ENCODE measurements at regions not wholly inside any gene's neighbourhood (a gene's known extent, or its start where the extent isn't known, plus 50 kb on each side); places are given as distances from the start of the nearest gene placed in this dataset.

DNA sequence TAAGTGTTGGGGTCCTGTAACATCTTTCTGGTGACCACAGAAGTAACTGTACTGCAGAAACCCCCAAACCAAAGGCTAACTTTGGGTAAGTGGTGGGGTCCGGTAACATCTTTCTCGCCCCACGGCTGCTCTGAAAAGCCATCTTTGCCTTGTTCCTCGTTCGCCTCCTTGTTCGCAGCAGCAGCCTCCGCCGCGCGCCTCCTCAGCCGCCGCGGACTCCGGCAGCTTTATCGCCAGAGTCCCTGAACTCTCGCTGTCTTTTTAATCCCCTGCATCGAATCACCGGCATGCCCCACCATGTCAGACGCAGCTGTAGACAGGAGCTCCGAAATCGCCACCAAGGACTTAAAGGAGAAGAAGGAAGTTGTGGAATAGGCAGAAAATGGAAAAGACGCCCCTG, 316.8 kb downstream of the TUSC7 start:
- TF ChIP-seq, protein P1, sequence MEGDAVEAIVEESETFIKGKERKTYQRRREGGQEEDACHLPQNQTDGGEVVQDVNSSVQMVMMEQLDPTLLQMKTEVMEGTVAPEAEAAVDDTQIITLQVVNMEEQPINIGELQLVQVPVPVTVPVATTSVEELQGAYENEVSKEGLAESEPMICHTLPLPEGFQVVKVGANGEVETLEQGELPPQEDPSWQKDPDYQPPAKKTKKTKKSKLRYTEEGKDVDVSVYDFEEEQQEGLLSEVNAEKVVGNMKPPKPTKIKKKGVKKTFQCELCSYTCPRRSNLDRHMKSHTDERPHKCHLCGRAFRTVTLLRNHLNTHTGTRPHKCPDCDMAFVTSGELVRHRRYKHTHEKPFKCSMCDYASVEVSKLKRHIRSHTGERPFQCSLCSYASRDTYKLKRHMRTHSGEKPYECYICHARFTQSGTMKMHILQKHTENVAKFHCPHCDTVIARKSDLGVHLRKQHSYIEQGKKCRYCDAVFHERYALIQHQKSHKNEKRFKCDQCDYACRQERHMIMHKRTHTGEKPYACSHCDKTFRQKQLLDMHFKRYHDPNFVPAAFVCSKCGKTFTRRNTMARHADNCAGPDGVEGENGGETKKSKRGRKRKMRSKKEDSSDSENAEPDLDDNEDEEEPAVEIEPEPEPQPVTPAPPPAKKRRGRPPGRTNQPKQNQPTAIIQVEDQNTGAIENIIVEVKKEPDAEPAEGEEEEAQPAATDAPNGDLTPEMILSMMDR (IDR thresholded peaks at IDR 0.05; ENCODE audit: insufficient read depth, low read depth, low read length) = no peak
- no peak for TF ChIP-seq EZH2 (IDR thresholded peaks at IDR 0.05; ENCODE audit: insufficient read depth, low read length)

Data from astrocyte (in vitro differentiated cells and primary cell).